ENCODE measurements at regions not wholly inside any gene's neighbourhood (a gene's known extent, or its start where the extent isn't known, plus 50 kb on each side); places are given as distances from the start of the nearest gene placed in this dataset.

- Histone ChIP-seq H3K27ac (ENCODE audit: low read depth in 1 of 2, low read length in 2 of 2) (no peak overlapping the region), H3K4me3 (ENCODE audit: low read depth in 1 of 3, low read length in 3 of 3) (no peak overlapping the region), H3K9ac (ENCODE audit: low read depth in 1 of 2, low read length in 2 of 2) (no peak overlapping the region), H3K27me3 (ENCODE audit: control insufficient read depth in 4 of 4, insufficient read depth in 4 of 4, low read length in 3 of 4) (no peaks in the 10 kb centered on the region), H3K9me3 (ENCODE audit: control insufficient read depth in 4 of 4, low read length in 3 of 4) (no peaks in the 10 kb centered on the region), H3K36me3 (ENCODE audit: control insufficient read depth in 4 of 4, insufficient read depth in 3 of 4, low read depth in 1 of 4, low read length in 3 of 4) (no peaks in the 10 kb centered on the region), H3K4me1 (ENCODE audit: control insufficient read depth in 4 of 4, insufficient read depth in 4 of 4, low read length in 3 of 4) (no peaks in the 10 kb centered on the region)
- 96% methylated on average over 15 of the region's 15 CpGs for WGBS
- DNase-seq (ENCODE audit: low spot score): no peak
- TF ChIP-seq MAX (IDR thresholded peaks at IDR 0.05): no peak
- no peak for TF ChIP-seq RAD21 (IDR thresholded peaks at IDR 0.05)
- no peak for TF ChIP-seq CTCF (IDR thresholded peaks at IDR 0.05; ENCODE audit: low read depth, low read length, missing input control)
- no peak for TF ChIP-seq TAF1 (conservative IDR thresholded peaks at IDR 0.05)
- no peak for TF ChIP-seq GABPA (IDR thresholded peaks at IDR 0.05 in 1 of 2, conservative IDR thresholded peaks at IDR 0.05 in 1 of 2)
- no peak for TF ChIP-seq HNF4A (conservative IDR thresholded peaks at IDR 0.05)
- no peak for TF ChIP-seq JUND (IDR thresholded peaks at IDR 0.05)
- no peak for TF ChIP-seq ZBTB33 (IDR thresholded peaks at IDR 0.05)
- no peak for TF ChIP-seq EGR1 (IDR thresholded peaks at IDR 0.05; ENCODE audit: low read depth in 2 of 2)
- TF ChIP-seq FOXA1 (IDR thresholded peaks at IDR 0.05): no peak
- TF ChIP-seq SP1 (IDR thresholded peaks at IDR 0.05): no peak
- TF ChIP-seq FOXA2 (IDR thresholded peaks at IDR 0.05): no peak
- TF ChIP-seq YY1 (IDR thresholded peaks at IDR 0.05): no peak
- no peak for TF ChIP-seq RXRA (IDR thresholded peaks at IDR 0.05)
- TF ChIP-seq REST (IDR thresholded peaks at IDR 0.05): no peak
- TF ChIP-seq NR2F2 (IDR thresholded peaks at IDR 0.05): no peak
- TF ChIP-seq ATF3 (IDR thresholded peaks at IDR 0.05): no peak
- no peak for TF ChIP-seq HNF4G (IDR thresholded peaks at IDR 0.05)
Observed at GRCh38 chr16:11462861-11463260, 117.6 kb downstream of the RMI2 start.

Measured in liver (tissue), 8 donors.